NB4 (cell line): ENCODE measurements at regions not wholly inside any gene's neighbourhood (a gene's known extent, or its start where the extent isn't known, plus 50 kb on each side); places are given as distances from the start of the nearest gene placed in this dataset.

ENCODE experiments used
- POLR2A ChIP-seq: IDR thresholded peaks from 2 replicates; pipeline ENCODE4 v1.6.1; 2011; ENCODE audit warnings: mild to moderate bottlenecking; ENCODE audit not compliant: insufficient read length; ENCODE audit errors: extremely low read depth
- TF ChIP-seq, protein P1 (sequence below): IDR thresholded peaks from one replicate; pipeline ENCODE4 v1.5.1; 2012; ENCODE audit warnings: low read depth, low read length

DNA sequence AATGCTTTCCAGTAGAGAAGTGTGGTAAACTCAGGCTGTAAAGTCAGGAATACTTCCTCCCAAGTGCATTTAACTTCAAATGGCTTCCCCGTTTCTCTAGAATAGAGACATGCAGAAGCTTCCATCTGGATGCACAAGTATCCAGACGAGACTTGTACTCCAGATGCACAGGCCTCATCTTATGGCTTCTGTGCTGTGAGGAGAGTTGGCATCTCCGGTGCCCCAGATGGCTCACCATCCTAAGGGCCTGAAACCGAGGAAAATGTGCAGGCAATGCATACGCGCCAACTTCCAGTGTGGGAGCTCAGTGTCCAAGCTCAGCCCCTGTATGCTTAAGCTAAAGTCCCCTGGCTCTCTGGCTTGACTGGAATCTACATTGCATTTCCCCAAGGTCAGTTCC, 184.0 kb upstream of the TBL1X start:
- TF ChIP-seq, protein P1, sequence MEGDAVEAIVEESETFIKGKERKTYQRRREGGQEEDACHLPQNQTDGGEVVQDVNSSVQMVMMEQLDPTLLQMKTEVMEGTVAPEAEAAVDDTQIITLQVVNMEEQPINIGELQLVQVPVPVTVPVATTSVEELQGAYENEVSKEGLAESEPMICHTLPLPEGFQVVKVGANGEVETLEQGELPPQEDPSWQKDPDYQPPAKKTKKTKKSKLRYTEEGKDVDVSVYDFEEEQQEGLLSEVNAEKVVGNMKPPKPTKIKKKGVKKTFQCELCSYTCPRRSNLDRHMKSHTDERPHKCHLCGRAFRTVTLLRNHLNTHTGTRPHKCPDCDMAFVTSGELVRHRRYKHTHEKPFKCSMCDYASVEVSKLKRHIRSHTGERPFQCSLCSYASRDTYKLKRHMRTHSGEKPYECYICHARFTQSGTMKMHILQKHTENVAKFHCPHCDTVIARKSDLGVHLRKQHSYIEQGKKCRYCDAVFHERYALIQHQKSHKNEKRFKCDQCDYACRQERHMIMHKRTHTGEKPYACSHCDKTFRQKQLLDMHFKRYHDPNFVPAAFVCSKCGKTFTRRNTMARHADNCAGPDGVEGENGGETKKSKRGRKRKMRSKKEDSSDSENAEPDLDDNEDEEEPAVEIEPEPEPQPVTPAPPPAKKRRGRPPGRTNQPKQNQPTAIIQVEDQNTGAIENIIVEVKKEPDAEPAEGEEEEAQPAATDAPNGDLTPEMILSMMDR = no peak
- no peak for TF ChIP-seq POLR2A
